H9 (cell line): ENCODE measurements at regions not wholly inside any gene's neighbourhood (a gene's known extent, or its start where the extent isn't known, plus 50 kb on each side); places are given as distances from the start of the nearest gene placed in this dataset.

Source experiments
- DNase-seq: peaks from one replicate; pipeline ENCODE4 v3.0.0-alpha.2; 2017
- H2AFZ ChIP-seq: one replicate; pipeline ENCODE4 v1.6.1; 2013; ENCODE audit warnings: mild to moderate bottlenecking, low read length, control low read depth, moderate library complexity
- H2AK5ac ChIP-seq: 2 replicates; pipeline ENCODE4 v1.6.1; 2013; ENCODE audit warnings: low read length, control low read depth, mixed read lengths; ENCODE audit not compliant: insufficient read length
- H2BK120ac ChIP-seq: one replicate; pipeline ENCODE4 v1.6.1; 2013; ENCODE audit warnings: low read depth, mild to moderate bottlenecking, low read length, control low read depth, inconsistent platforms; ENCODE audit not compliant: poor library complexity, severe bottlenecking
- H2BK12ac ChIP-seq: 2 replicates; pipeline ENCODE4 v1.6.1; 2013; ENCODE audit warnings: low read length, control low read depth, mixed read lengths, low read depth; ENCODE audit not compliant: insufficient read length
- H2BK15ac ChIP-seq: 2 replicates; pipeline ENCODE4 v1.6.1; 2013; ENCODE audit warnings: low read depth, low read length, control low read depth
- H2BK20ac ChIP-seq: one replicate; pipeline ENCODE4 v1.6.1; 2013; ENCODE audit warnings: low read depth, mild to moderate bottlenecking, low read length, control low read depth, inconsistent platforms; ENCODE audit not compliant: poor library complexity, severe bottlenecking
- H2BK5ac ChIP-seq: 2 replicates; pipeline ENCODE4 v1.6.1; 2013; ENCODE audit warnings: low read length, control low read depth, mixed read lengths; ENCODE audit not compliant: insufficient read length
- H3K14ac ChIP-seq: 2 replicates; pipeline ENCODE4 v1.6.1; 2013; ENCODE audit warnings: low read length, control low read depth; ENCODE audit not compliant: insufficient read depth
- H3K18ac ChIP-seq: 2 replicates; pipeline ENCODE4 v1.6.1; 2013; ENCODE audit warnings: low read depth, mild to moderate bottlenecking, mixed read lengths, low read length, control low read depth; ENCODE audit not compliant: insufficient read length
- H3K23ac ChIP-seq: 2 replicates; pipeline ENCODE4 v1.6.1; 2013; ENCODE audit warnings: low read length, control low read depth, mixed read lengths, low read depth; ENCODE audit not compliant: insufficient read length
- H3K23me2 ChIP-seq: 2 replicates; pipeline ENCODE4 v1.6.1; 2013; ENCODE audit warnings: low read depth, mild to moderate bottlenecking, mixed read lengths, low read length, control low read depth; ENCODE audit not compliant: insufficient read length, poor library complexity, severe bottlenecking
- H3K27ac ChIP-seq: 2 replicates; pipeline ENCODE4 v1.5.1; 2013; ENCODE audit warnings: low read length, control low read depth, mixed read lengths, low read depth; ENCODE audit not compliant: insufficient read length
- H3K27me3 ChIP-seq: 2 replicates; pipeline ENCODE4 v1.6.1; 2013; ENCODE audit warnings: low read length, control low read depth, inconsistent platforms; ENCODE audit not compliant: insufficient read depth
- H3K4ac ChIP-seq: 2 replicates; pipeline ENCODE4 v1.6.1; 2013; ENCODE audit warnings: low read depth, mild to moderate bottlenecking, control low read depth, inconsistent platforms, low read length, moderate library complexity
- H3K4me1 ChIP-seq: 2 replicates; pipeline ENCODE4 v1.6.1; 2013; ENCODE audit warnings: low read length, control low read depth, inconsistent platforms; ENCODE audit not compliant: insufficient read depth
- H3K4me2 ChIP-seq: 2 replicates; pipeline ENCODE4 v1.6.1; 2013; ENCODE audit warnings: low read length, control low read depth, mixed read lengths; ENCODE audit not compliant: insufficient read length, insufficient read depth
- H3K56ac ChIP-seq: 2 replicates; pipeline ENCODE4 v1.6.1; 2013; ENCODE audit warnings: low read depth, mild to moderate bottlenecking, mixed read lengths, low read length, control low read depth; ENCODE audit not compliant: insufficient read length
- H3K79me1 ChIP-seq: 2 replicates; pipeline ENCODE4 v1.6.1; 2013; ENCODE audit warnings: low read depth, mild to moderate bottlenecking, moderate library complexity, low read length, control low read depth, inconsistent platforms; ENCODE audit not compliant: insufficient read depth, poor library complexity, severe bottlenecking
- H3K79me2 ChIP-seq: 2 replicates; pipeline ENCODE4 v1.6.1; 2013; ENCODE audit warnings: low read length, control low read depth, inconsistent platforms; ENCODE audit not compliant: insufficient read depth
- H3K9ac ChIP-seq: 2 replicates; pipeline ENCODE4 v1.6.1; 2013; ENCODE audit warnings: low read length, control low read depth, mixed read lengths; ENCODE audit not compliant: insufficient read length; ENCODE audit errors: extremely low read depth
- H3K9me3 ChIP-seq: one replicate; pipeline ENCODE4 v1.6.1; 2013; ENCODE audit warnings: low read depth, low read length, inconsistent platforms; ENCODE audit not compliant: control insufficient read depth
- H3T11ph ChIP-seq: one replicate; pipeline ENCODE4 v1.6.1; 2013; ENCODE audit warnings: mild to moderate bottlenecking, low read length, control low read depth, inconsistent platforms
- H4K20me1 ChIP-seq: one replicate; pipeline ENCODE4 v1.6.1; 2013; ENCODE audit not compliant: control insufficient read depth, insufficient read length, insufficient read depth
- H4K5ac ChIP-seq: 2 replicates; pipeline ENCODE4 v1.6.1; 2013; ENCODE audit warnings: low read depth, mild to moderate bottlenecking, mixed read lengths, low read length, control low read depth; ENCODE audit not compliant: insufficient read length
- H4K8ac ChIP-seq: replicated peaks from 2 replicates; pipeline ENCODE4 v1.6.1; 2013; ENCODE audit warnings: low read length, control low read depth, mixed read lengths, low read depth; ENCODE audit not compliant: insufficient read length
- H4K91ac ChIP-seq: 2 replicates; pipeline ENCODE4 v1.6.1; 2013; ENCODE audit warnings: low read depth, mild to moderate bottlenecking, moderate library complexity, mixed read lengths, low read length, control low read depth; ENCODE audit not compliant: insufficient read length
- H3K27ac Mint-ChIP-seq, 3 experiments: 2 replicates in 2 of 3; 3 replicates in 1 of 3; pipeline ENCODE4 v1.8.0; 2020 to 2021; ENCODE audit warnings: mixed read lengths in 3 of 3, mild to moderate bottlenecking in 1 of 3, moderate library complexity in 1 of 3
- H3K27me3 Mint-ChIP-seq: 2 replicates; pipeline ENCODE4 v1.8.0; 2021; ENCODE audit warnings: low read depth, mild to moderate bottlenecking, moderate library complexity, mixed read lengths
- H3K36me3 Mint-ChIP-seq, 3 experiments: 2 replicates in 2 of 3; 3 replicates in 1 of 3; pipeline ENCODE4 v1.8.0; 2020 to 2021; ENCODE audit warnings: low read depth in 3 of 3, mixed read lengths in 3 of 3; ENCODE audit not compliant: insufficient read depth in 1 of 3
- H3K4me1 Mint-ChIP-seq, 2 experiments: 2 replicates each; pipeline ENCODE4 v1.8.0; 2020; ENCODE audit warnings: mixed read lengths in 2 of 2
- H3K4me3 Mint-ChIP-seq, 2 experiments: 2 replicates in 1 of 2; 3 replicates in 1 of 2; pipeline ENCODE4 v1.8.0; 2020 to 2021; ENCODE audit warnings: mild to moderate bottlenecking in 2 of 2, mixed read lengths in 2 of 2, moderate library complexity in 1 of 2
- H3K9me3 Mint-ChIP-seq, 2 experiments: 2 replicates in 1 of 2; 3 replicates in 1 of 2; pipeline ENCODE4 v1.8.0; 2020; ENCODE audit warnings: mild to moderate bottlenecking in 2 of 2, mixed read lengths in 2 of 2, moderate library complexity in 1 of 2
- WGBS: extraction: QIAGEN DNeasy Blood & Tissue Kit; methylation state at CpG from one replicate; pipeline ENCODE4 v1.1.7; 2013; ENCODE audit warnings: missing lambda C conversion rate, low lambda C conversion rate, mixed read lengths; ENCODE audit not compliant: insufficient read length; ENCODE audit errors: extremely low coverage; 5-methylcytosine and 5-hydroxymethylcytosine counted together
- TF ChIP-seq, protein P1 (sequence below): fragments of 200-600 bp; sonication (generic); conservative IDR thresholded peaks from 3 replicates; pipeline ENCODE4 v1.8.0; 2021; ENCODE audit warnings: antibody characterized with exemption, mild to moderate bottlenecking

- no peak overlapping the region for H3K56ac ChIP-seq
- TF ChIP-seq, protein P1, sequence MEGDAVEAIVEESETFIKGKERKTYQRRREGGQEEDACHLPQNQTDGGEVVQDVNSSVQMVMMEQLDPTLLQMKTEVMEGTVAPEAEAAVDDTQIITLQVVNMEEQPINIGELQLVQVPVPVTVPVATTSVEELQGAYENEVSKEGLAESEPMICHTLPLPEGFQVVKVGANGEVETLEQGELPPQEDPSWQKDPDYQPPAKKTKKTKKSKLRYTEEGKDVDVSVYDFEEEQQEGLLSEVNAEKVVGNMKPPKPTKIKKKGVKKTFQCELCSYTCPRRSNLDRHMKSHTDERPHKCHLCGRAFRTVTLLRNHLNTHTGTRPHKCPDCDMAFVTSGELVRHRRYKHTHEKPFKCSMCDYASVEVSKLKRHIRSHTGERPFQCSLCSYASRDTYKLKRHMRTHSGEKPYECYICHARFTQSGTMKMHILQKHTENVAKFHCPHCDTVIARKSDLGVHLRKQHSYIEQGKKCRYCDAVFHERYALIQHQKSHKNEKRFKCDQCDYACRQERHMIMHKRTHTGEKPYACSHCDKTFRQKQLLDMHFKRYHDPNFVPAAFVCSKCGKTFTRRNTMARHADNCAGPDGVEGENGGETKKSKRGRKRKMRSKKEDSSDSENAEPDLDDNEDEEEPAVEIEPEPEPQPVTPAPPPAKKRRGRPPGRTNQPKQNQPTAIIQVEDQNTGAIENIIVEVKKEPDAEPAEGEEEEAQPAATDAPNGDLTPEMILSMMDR: no peak
- H3K4me2 ChIP-seq: no peak overlapping the region
- WGBS: no CpG with 5 or more reads among the region's 11 CpGs
- Mint-ChIP-seq H3K27me3 (peaks cover 96% of the 10 kb centered on the region), H3K9me3 (no peaks in the 10 kb centered on the region; a peak in 1 of 5 replicates), H3K4me3 (no peak overlapping the region), H3K36me3 (no peaks in the 10 kb centered on the region), H3K27ac (no peak overlapping the region), H3K4me1 (peaks cover 14 to 25% of the 10 kb centered on the region in 2 experiments)
- no peak overlapping the region for H3K27ac ChIP-seq
- no peak overlapping the region for H2BK15ac ChIP-seq
- H3K23ac ChIP-seq: no peak overlapping the region
- peaks cover 2% of the 10 kb centered on the region; the same call in 1 of the 2 replicates for H3K27me3 ChIP-seq
- no peak overlapping the region for H2BK120ac ChIP-seq
- H3K14ac ChIP-seq: no peak overlapping the region
- no peak overlapping the region for H2AFZ ChIP-seq
- no peak overlapping the region for H3K4ac ChIP-seq
- no peaks in the 10 kb centered on the region for H3K79me2 ChIP-seq
- no peak overlapping the region for H4K8ac ChIP-seq
- no peaks in the 10 kb centered on the region for H3K9me3 ChIP-seq
- H2BK5ac ChIP-seq: no peak overlapping the region
- H3T11ph ChIP-seq: no peak overlapping the region
- no peak overlapping the region for H4K91ac ChIP-seq
- H4K5ac ChIP-seq: no peak overlapping the region
- H4K20me1 ChIP-seq: no peaks in the 10 kb centered on the region
- no peaks in the 10 kb centered on the region for H3K4me1 ChIP-seq
- no peak overlapping the region for H2BK12ac ChIP-seq
- H3K18ac ChIP-seq: no peak overlapping the region
- H3K9ac ChIP-seq: no peak overlapping the region
- H3K23me2 ChIP-seq: peaks cover 7% of the 10 kb centered on the region
- no peak for DNase-seq
- no peak overlapping the region for H2BK20ac ChIP-seq
- no peak overlapping the region for H2AK5ac ChIP-seq
- H3K79me1 ChIP-seq: no peaks in the 10 kb centered on the region
These were observed 158.9 kb downstream of the RMI1 start for GRCh38 chr9:84139296-84140070.
